PFSK-1 (cell line): ENCODE measurements at regions not wholly inside any gene's neighbourhood (a gene's known extent, or its start where the extent isn't known, plus 50 kb on each side); places are given as distances from the start of the nearest gene placed in this dataset.

ENCODE experiments used
- POLR2AphosphoS5 ChIP-seq: IDR thresholded peaks from 2 replicates; pipeline ENCODE4 v1.6.1; 2012; ENCODE audit warnings: low read depth, mild to moderate bottlenecking, control low read depth, low read length, moderate library complexity
- TAF1 ChIP-seq: IDR thresholded peaks from 2 replicates; pipeline ENCODE4 v1.6.1; 2012; ENCODE audit warnings: low read length, control low read depth, borderline replicate concordance; ENCODE audit not compliant: insufficient read depth

- no peak for TF ChIP-seq POLR2AphosphoS5
- TF ChIP-seq TAF1: no peak
These were observed 260.6 kb downstream of the BCL11B start for GRCh38 chr14:99011385-99011784.
